Ovary (tissue), 3 donors: ENCODE measurements at regions not wholly inside any gene's neighbourhood (a gene's known extent, or its start where the extent isn't known, plus 50 kb on each side); places are given as distances from the start of the nearest gene placed in this dataset.

Source experiments
- POLR2A ChIP-seq: fragments of 450-650 bp; IDR thresholded peaks from one replicate; pipeline ENCODE4 v1.6.1; 2017; ENCODE audit warnings: antibody characterized with exemption, mild to moderate bottlenecking, moderate library complexity
- TF ChIP-seq, protein P1 (sequence below), 3 donors: fragments of 450-650 bp in 2 of 3; fragments of 200-600 bp in 1 of 3; IDR thresholded peaks; one replicate each; pipeline versions ENCODE4 v1.5.1 to v1.8.0; 2016 to 2022; ENCODE audit warnings: antibody characterized with exemption in 3 of 3, mild to moderate bottlenecking in 1 of 3
- donor health status: DM: no; HTN: no; CAD: no.

DNA sequence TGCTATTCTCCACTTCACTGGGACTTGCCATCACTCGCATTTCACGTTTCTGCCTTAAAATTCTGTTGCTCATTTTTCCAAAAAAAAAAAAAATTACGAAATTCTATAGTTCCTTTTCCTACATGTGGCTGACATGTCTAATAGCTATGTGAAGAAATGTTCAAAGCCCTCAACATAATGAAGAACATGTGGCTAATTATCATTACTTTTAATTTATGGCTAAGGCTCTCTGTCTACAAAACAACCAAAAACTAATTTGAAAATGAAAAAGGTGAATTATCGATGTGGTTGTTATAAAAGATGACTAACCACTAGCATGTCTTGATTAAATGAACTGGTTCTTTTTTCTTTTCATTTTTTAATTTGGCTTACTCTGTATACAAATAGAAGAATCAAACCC lies 940.0 kb downstream of the EFNB2 start:
- TF ChIP-seq, protein P1, sequence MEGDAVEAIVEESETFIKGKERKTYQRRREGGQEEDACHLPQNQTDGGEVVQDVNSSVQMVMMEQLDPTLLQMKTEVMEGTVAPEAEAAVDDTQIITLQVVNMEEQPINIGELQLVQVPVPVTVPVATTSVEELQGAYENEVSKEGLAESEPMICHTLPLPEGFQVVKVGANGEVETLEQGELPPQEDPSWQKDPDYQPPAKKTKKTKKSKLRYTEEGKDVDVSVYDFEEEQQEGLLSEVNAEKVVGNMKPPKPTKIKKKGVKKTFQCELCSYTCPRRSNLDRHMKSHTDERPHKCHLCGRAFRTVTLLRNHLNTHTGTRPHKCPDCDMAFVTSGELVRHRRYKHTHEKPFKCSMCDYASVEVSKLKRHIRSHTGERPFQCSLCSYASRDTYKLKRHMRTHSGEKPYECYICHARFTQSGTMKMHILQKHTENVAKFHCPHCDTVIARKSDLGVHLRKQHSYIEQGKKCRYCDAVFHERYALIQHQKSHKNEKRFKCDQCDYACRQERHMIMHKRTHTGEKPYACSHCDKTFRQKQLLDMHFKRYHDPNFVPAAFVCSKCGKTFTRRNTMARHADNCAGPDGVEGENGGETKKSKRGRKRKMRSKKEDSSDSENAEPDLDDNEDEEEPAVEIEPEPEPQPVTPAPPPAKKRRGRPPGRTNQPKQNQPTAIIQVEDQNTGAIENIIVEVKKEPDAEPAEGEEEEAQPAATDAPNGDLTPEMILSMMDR (IDR thresholded peaks at IDR 0.05) = no peak
- TF ChIP-seq POLR2A = no peak
